GM12873 (cell line): ENCODE measurements at regions not wholly inside any gene's neighbourhood (a gene's known extent, or its start where the extent isn't known, plus 50 kb on each side); places are given as distances from the start of the nearest gene placed in this dataset.

Experiments used
- TF ChIP-seq, protein P1 (sequence below): IDR thresholded peaks from 2 replicates; pipeline ENCODE4 v1.5.1; 2012; ENCODE audit warnings: low read depth, mild to moderate bottlenecking, moderate library complexity, low read length, control low read depth; ENCODE audit not compliant: insufficient read depth; ENCODE audit errors: missing control alignments

DNA sequence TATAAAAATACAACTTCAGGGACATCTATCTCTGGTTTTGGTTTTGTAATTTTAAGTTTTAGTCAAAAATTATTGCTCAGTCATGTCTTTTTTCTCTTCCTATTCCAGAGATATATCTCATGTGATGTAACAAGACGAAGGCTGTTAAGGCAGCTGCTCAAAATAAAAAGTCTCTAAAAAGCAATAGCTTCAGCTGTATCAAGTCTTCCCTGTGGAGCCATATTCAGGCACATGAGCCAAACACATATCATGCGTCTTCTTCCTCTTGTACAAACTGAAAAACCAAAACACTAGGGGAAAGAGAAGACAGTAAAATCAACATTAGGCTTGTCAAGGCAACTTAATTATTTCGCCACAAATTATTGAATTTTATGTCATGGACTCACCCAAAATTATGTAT lies 240.7 kb downstream of the NRIP1 start:
- TF ChIP-seq, protein P1, sequence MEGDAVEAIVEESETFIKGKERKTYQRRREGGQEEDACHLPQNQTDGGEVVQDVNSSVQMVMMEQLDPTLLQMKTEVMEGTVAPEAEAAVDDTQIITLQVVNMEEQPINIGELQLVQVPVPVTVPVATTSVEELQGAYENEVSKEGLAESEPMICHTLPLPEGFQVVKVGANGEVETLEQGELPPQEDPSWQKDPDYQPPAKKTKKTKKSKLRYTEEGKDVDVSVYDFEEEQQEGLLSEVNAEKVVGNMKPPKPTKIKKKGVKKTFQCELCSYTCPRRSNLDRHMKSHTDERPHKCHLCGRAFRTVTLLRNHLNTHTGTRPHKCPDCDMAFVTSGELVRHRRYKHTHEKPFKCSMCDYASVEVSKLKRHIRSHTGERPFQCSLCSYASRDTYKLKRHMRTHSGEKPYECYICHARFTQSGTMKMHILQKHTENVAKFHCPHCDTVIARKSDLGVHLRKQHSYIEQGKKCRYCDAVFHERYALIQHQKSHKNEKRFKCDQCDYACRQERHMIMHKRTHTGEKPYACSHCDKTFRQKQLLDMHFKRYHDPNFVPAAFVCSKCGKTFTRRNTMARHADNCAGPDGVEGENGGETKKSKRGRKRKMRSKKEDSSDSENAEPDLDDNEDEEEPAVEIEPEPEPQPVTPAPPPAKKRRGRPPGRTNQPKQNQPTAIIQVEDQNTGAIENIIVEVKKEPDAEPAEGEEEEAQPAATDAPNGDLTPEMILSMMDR = no peak

DNA sequence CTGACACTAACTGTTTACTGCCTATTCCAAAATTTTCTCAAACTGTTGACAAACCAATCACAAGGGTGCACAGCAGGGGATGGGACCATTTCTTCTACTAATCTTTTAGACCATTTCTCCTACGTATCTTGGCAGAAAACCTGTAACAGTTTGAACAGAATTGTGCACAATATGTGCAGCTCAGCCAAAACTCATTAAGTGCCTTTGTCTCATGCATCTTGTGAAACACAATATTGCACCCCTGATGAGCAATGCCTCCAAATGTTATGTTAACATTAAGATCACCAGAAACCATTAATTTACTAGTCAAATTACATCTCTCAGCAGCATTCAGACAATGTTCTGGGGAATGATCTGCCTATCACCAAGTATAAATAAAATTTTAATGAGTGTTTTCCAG lies 247.5 kb downstream of the NRIP1 start:
- TF ChIP-seq, protein P1 = no peak

DNA sequence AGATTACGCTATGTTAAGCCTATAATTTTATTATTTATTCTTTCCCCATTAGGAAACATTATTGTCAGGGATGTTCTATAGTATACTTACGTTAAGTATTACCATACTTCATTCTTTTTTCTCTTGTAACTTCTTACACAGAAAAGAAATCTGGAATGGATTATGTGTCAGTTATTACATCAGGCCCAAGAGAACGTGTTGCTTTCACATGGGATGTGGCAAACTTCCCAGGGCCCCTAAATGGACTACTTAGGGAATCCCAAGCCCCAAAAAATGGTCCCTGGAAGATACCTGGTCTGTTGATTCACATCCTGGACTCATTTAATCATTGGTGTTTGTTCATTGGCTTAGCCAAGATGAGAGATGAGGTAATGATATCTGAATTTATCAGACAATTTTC lies 249.8 kb downstream of the NRIP1 start:
- TF ChIP-seq, protein P1 = no peak

DNA sequence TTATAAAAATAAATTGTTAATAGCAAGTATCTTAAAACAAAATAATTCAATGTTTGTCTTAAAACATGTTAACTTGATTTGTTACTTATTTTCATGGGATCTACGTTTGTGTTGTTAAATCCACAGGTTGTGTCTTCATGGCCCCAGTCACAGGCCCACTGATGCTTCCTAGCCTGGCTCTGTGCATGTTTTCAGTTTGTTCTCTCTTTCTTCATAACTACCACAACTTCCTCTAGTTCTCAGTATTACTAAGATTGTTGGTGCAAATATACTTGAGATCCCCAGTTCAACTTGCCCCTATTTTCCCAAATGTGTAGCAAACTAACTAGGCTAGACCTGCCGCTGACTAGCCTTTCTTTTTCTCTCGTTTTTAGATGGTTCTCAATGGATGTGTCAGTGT lies 250.5 kb downstream of the NRIP1 start:
- TF ChIP-seq, protein P1 = no peak

DNA sequence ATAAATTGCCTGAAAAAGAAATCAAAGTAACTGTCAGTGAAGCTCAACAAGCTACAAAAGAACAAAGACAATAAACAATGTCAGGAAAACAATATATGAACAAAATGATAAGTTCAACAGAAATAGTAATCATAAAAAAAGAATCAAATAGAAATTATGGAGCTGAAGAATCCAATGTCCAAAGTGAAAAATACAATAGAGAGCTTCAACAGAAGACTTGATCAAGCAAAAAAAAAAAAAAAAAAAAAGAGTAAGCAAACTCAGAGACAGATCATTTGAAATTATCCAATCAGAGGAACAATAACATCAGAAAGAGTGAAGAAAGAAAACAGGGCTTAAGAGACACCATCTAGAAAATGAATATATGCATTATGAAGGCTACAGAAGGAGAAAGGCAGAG lies 251.4 kb upstream of the SAMSN1 start:
- TF ChIP-seq, protein P1 = no peak

DNA sequence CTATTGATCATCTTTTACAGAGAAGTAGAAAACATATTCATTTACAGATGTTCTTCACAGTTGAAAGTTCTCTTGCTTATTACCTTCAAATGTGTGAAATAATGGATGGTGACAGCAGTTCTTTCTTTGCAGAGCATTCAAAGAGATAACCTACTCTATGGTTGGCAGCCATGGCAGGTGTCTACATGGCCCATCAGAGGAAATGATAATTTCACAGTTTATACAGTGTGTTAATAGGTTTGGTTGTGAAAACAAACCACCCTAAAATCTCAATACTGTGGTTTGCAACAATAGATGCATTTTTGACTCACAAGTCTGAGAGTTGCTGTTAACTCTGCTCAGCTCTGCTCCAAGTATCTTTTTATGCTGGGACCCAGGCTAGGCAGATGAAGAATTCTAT lies 241.2 kb upstream of the SAMSN1 start:
- TF ChIP-seq, protein P1 = no peak

DNA sequence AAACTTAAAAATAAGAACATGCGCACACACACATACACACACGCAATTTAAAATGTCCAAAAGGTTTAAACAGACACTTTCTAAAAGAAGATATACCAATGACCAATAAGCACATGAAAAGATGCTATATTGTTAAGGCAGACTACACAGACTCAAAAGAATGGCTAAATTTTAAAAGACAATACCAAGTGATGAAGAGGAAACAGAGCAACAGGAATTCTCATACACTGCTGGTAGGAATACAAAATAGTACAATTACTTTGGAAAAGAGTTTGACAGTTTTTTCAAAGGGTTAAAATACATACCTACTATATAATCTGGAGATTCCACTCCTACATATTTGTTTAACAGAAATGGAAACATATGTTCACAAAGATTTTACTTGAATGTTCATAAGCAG lies 239.6 kb upstream of the SAMSN1 start:
- TF ChIP-seq, protein P1 = no peak
